Head of caudate nucleus (tissue), 42 donors: ENCODE measurements at regions not wholly inside any gene's neighbourhood (a gene's known extent, or its start where the extent isn't known, plus 50 kb on each side); places are given as distances from the start of the nearest gene placed in this dataset.

Source experiments
- DNase-seq, 42 donors: peaks; one replicate each; pipeline versions ENCODE4 v3.0.0 to v3.0.0-alpha.2; 2020 to 2021; ENCODE audit warnings: mixed read lengths in 7 of 42
- intact Hi-C: fragments of 100-400 bp; cut with DNase I; formaldehyde crosslinking; loops from one replicate; pipeline ENCODE4 v1.15.0; 2022

DNA sequence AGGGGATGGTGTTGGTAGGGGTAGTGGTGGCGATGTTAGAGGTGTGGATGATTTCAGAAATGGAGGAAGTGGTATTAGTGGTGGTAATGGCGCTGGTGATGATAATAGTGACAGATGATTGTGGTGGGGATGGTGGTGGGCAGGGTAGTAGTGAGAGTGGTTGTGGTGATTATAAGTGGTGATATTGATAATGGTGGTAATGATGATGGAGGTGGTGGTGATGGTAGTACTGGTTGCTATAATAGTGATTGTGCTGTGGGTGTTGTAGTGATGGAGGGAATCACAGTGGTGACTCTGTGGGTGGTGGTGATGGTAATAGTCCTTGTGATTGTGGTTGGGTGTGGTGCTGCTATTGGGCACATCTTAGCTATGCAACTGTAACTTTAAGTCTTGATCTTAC lies 61.6 kb upstream of the TBX20 start:
- intact Hi-C loops: no loop called here
- DNase-seq: no peak

GRCh38 chr7:35314354-35314753 lies 60.5 kb upstream of the TBX20 start:
- intact Hi-C loops: no loop called here
- DNase-seq: no peak

DNA sequence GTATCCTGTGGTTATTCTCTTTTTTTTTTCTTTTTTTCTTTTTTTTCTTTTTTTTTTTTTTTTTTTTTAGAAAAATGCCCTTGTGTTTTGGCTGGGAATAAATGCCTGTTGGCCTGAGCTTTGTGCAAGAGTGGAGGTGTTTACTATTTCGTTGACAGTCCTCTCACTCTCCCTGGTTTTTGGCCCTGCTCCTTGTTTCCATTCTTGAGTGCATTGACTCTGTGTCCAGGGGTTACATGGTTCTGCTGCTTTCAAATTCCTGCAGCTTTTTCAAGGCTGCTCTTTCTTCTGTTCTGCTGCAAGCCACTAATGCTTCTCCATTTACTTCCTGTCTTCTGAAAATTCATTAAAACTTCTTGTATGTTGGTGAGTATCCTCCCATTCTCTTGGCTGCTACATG lies 59.7 kb upstream of the TBX20 start:
- DNase-seq: peak in 4 of 42 donors; percentile 9 to 32 (median 24)

More for the DNA sequence above, 59.7 kb upstream of the TBX20 start:
- intact Hi-C loops: no loop called here
